ENCODE measurements at regions not wholly inside any gene's neighbourhood (a gene's known extent, or its start where the extent isn't known, plus 50 kb on each side); places are given as distances from the start of the nearest gene placed in this dataset.

- TF ChIP-seq REST (IDR thresholded peaks at IDR 0.05; ENCODE audit: low read depth) (no peak), CEBPB (IDR thresholded peaks at IDR 0.05; ENCODE audit: low read depth) (no peak), EGR1 (IDR thresholded peaks at IDR 0.05; ENCODE audit: low read depth) (no peak), EZH2 (IDR thresholded peaks at IDR 0.05) (no peak), RAD21 (IDR thresholded peaks at IDR 0.05; ENCODE audit: low read depth) (no peak), POLR2A (IDR thresholded peaks at IDR 0.05; ENCODE audit: borderline replicate concordance, extremely low read depth, insufficient read depth, insufficient read length) (no peak), JUND (IDR thresholded peaks at IDR 0.05) (no peak), ZFX (IDR thresholded peaks at IDR 0.05) (no peak)
Observed at GRCh38 chr4:11160288-11160687, 268.4 kb downstream of the HS3ST1 start (continued).

DNA sequence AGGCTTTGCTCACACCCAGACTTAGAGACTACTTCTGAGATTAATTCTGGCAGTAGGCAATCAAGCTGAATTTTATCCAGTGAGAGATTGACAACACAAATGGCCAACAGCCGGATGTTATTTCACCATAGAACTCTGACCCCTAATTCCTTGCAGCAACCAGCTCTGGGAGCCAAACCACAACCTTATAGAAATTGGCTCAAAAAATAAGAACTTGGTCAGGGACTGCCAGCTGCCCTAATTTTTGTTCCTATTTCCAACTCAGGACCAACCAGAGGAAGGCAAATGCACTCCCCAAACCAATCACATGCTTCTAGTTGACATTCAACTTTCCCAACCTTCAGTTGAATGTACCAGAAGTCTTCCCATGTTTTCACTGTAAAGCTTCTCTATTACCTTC lies 269.7 kb downstream of the HS3ST1 start:
- H3K9me3 ChIP-seq (ENCODE audit: control insufficient read depth in 1 of 2, insufficient read depth in 1 of 2, low read depth in 1 of 2, low read length in 2 of 2), result no peaks in the 10 kb centered on the region
- POLR2A ChIA-PET, result no interaction called here

More for the DNA sequence above, 269.7 kb downstream of the HS3ST1 start:
- RAD21 ChIA-PET (ENCODE audit: low non-redundant PET in 1 of 2, low total read pairs in 2 of 2, uncharacterized antibody in 2 of 2, unreplicated experiment in 2 of 2), result no interaction called here
- no TSS peak for BruUV-seq (replicated peaks)
- Histone ChIP-seq H3K9ac (ENCODE audit: low read length) (no peak overlapping the region), H3K4me1 (ENCODE audit: control insufficient read depth in 1 of 2, insufficient read depth in 2 of 2, low read length in 2 of 2) (no peaks in the 10 kb centered on the region), H3K79me2 (ENCODE audit: insufficient read depth, low read length) (no peaks in the 10 kb centered on the region), H3K9me2 (ENCODE audit: insufficient read depth) (no peaks in the 10 kb centered on the region), H3K4me2 (ENCODE audit: low read length) (no peak overlapping the region), H3K27ac (ENCODE audit: low read depth, low read length) (no peak overlapping the region), H3K27me3 (ENCODE audit: insufficient read depth, low read length) (no peaks in the 10 kb centered on the region), H3K36me3 (ENCODE audit: control insufficient read depth in 1 of 2, insufficient read depth in 2 of 2, low read length in 2 of 2) (no peaks in the 10 kb centered on the region), H2AFZ (ENCODE audit: low read depth, low read length, poor library complexity, severe bottlenecking) (no peak overlapping the region), H3K4me3 (replicated peaks in 1 of 2; ENCODE audit: low read depth in 1 of 2, low read length in 2 of 2) (no peak overlapping the region), H4K20me1 (ENCODE audit: insufficient read depth) (no peaks in the 10 kb centered on the region)
- TF ChIP-seq CBX3 (IDR thresholded peaks at IDR 0.05; ENCODE audit: low read depth) (no peak), TCF7L2 (IDR thresholded peaks at IDR 0.05; ENCODE audit: borderline replicate concordance, extremely low read depth, insufficient read depth, insufficient read length) (no peak), ZFX (IDR thresholded peaks at IDR 0.05) (no peak), FOSL1 (IDR thresholded peaks at IDR 0.05; ENCODE audit: low read depth) (no peak), SIN3A (IDR thresholded peaks at IDR 0.05; ENCODE audit: low read depth) (no peak), MAX (IDR thresholded peaks at IDR 0.05) (no peak), EGR1 (IDR thresholded peaks at IDR 0.05; ENCODE audit: low read depth) (no peak), JUND (IDR thresholded peaks at IDR 0.05) (no peak), SRF (IDR thresholded peaks at IDR 0.05; ENCODE audit: low read depth) (no peak), ATF3 (IDR thresholded peaks at IDR 0.05) (no peak), POLR2AphosphoS5 (IDR thresholded peaks at IDR 0.05; ENCODE audit: low read depth, low read length) (no peak), REST (IDR thresholded peaks at IDR 0.05; ENCODE audit: low read depth) (no peak)
- intact Hi-C loops (cut with micrococcal nuclease), result no loop called here
- no peak for ATAC-seq
- CTCF ChIA-PET, result no interaction called here
- no peak for DNase-seq (ENCODE audit: low read depth, low spot score)
